Lung (tissue), 11 donors: ENCODE measurements at regions not wholly inside any gene's neighbourhood (a gene's known extent, or its start where the extent isn't known, plus 50 kb on each side); places are given as distances from the start of the nearest gene placed in this dataset.

Experiments used
- ATAC-seq: fragments of 200-7000 bp; cut with Tn5 transposase; one replicate; pipeline ENCODE4 v1.9.1; 2020; ENCODE audit warnings: moderate number of reproducible peaks; ENCODE audit not compliant: insufficient read depth, low FRiP score
- DNase-seq, 3 donors: peaks; one replicate each; pipeline ENCODE4 v3.0.0-alpha.2; 2013 to 2017
- H3K27ac ChIP-seq, 2 donors: one replicate each; pipeline ENCODE4 v1.5.1; 2013; ENCODE audit warnings: mild to moderate bottlenecking in 2 of 2, moderate library complexity in 2 of 2, control low read depth in 1 of 2, inconsistent platforms in 1 of 2, low read depth in 1 of 2, low read length in 1 of 2
- H3K27me3 ChIP-seq, 3 donors: one replicate each; pipeline ENCODE4 v1.5.1; 2013; ENCODE audit warnings: low read length in 2 of 3; ENCODE audit not compliant: control insufficient read depth in 3 of 3, insufficient read depth in 3 of 3
- H3K36me3 ChIP-seq, 4 donors: one replicate each; pipeline ENCODE4 v1.5.1; 2013; ENCODE audit warnings: low read length in 4 of 4, mild to moderate bottlenecking in 1 of 4, moderate library complexity in 1 of 4; ENCODE audit not compliant: control insufficient read depth in 4 of 4, insufficient read depth in 4 of 4
- H3K4me1 ChIP-seq, 5 donors: one replicate each; pipeline ENCODE4 v1.5.1; 2013; ENCODE audit warnings: low read length in 5 of 5, mild to moderate bottlenecking in 2 of 5, moderate library complexity in 1 of 5; ENCODE audit not compliant: control insufficient read depth in 5 of 5, insufficient read depth in 5 of 5
- H3K4me3 ChIP-seq: one replicate; pipeline ENCODE4 v1.5.1; 2013; ENCODE audit warnings: mild to moderate bottlenecking, control low read depth, moderate library complexity
- H3K9ac ChIP-seq, 2 donors: one replicate each; pipeline ENCODE4 v1.5.1; 2013; ENCODE audit warnings: low read length in 2 of 2, control low read depth in 1 of 2; ENCODE audit not compliant: insufficient read depth in 1 of 2
- H3K9me3 ChIP-seq, 4 donors: one replicate each; pipeline ENCODE4 v1.5.1; 2013; ENCODE audit warnings: low read length in 3 of 4, mild to moderate bottlenecking in 1 of 4, moderate library complexity in 1 of 4; ENCODE audit not compliant: control insufficient read depth in 4 of 4, insufficient read depth in 3 of 4
- WGBS, 2 donors: extraction: QIAGEN DNeasy Blood & Tissue Kit; methylation state at CpG; one replicate each; pipeline ENCODE4 v1.1.7; 2013; 5-methylcytosine and 5-hydroxymethylcytosine counted together
- TF ChIP-seq, protein P1 (sequence below): IDR thresholded peaks from 2 replicates; pipeline ENCODE4 v1.5.1; 2012; ENCODE audit warnings: mild to moderate bottlenecking; ENCODE audit errors: control extremely low read depth, extremely low read depth
- donor health status: control.
- donor health status: control.
- donor health status: Bipolar disorder and iron deficiency.
- donor health status: healthy.
- donor health status: DM: yes; HTN: yes; CAD: no.

DNA sequence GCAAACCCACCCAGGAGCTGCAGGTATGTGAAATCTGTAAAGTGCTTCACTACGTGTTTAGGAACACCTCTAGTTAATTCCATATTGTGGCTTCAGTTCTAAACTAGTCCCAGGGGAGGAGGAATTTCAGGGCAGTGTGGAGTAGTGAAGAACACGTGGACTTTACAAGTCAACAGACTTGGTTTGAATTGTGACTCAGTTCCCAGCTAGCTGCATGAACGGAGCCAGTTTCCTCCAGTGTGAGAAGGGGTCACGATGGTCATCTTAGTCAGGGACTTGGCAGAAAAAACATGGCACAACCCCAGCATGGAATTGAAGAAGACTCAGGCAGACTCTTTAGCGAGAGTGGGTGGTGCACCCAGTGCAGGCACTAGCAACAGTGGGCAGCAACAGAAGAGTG, 175.7 kb upstream of the UBL3 start:
- Histone ChIP-seq H3K4me1 (no peaks in the 10 kb centered on the region), H3K36me3 (no peaks in the 10 kb centered on the region), H3K9ac (no peak overlapping the region), H3K9me3 (peaks cover 0 to 2% (median 0%) of the 10 kb centered on the region in 4 donors), H3K27me3 (peaks cover 0 to 2% (median 0%) of the 10 kb centered on the region in 3 donors), H3K4me3 (no peak overlapping the region), H3K27ac (no peak overlapping the region)
- TF ChIP-seq, protein P1, sequence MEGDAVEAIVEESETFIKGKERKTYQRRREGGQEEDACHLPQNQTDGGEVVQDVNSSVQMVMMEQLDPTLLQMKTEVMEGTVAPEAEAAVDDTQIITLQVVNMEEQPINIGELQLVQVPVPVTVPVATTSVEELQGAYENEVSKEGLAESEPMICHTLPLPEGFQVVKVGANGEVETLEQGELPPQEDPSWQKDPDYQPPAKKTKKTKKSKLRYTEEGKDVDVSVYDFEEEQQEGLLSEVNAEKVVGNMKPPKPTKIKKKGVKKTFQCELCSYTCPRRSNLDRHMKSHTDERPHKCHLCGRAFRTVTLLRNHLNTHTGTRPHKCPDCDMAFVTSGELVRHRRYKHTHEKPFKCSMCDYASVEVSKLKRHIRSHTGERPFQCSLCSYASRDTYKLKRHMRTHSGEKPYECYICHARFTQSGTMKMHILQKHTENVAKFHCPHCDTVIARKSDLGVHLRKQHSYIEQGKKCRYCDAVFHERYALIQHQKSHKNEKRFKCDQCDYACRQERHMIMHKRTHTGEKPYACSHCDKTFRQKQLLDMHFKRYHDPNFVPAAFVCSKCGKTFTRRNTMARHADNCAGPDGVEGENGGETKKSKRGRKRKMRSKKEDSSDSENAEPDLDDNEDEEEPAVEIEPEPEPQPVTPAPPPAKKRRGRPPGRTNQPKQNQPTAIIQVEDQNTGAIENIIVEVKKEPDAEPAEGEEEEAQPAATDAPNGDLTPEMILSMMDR, result no peak
- DNase-seq, result no peak
- ATAC-seq, result no peak
- WGBS, 2 donors, result 84 to 88% methylated on average over 5 of the region's 5 CpGs

DNA sequence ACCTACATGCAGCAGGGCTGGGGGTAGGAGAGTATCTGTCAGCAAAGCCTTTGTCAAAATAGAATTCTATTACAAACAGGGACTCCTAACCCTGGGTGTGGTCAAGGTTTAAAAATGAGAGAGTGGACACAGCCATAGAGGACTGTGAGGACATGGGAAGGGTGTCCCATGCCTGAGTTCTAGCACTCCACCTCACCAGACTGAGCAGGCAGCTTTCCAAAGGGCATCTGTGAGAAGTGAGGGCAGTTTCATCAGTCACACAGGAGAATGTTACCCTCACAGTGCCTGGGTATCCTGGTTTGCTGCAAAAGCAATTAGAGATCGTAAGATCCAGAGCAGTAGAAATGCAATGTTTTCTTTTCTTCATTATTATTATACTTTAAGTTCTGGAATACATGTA, 174.9 kb upstream of the UBL3 start:
- no peak overlapping the region for H3K27ac ChIP-seq
- H3K9ac ChIP-seq, result no peak overlapping the region
- DNase-seq (no peak), ATAC-seq (no peak)
- H3K27me3 ChIP-seq, result peaks cover 0 to 2% (median 0%) of the 10 kb centered on the region in 3 donors
- TF ChIP-seq, protein P1, result no peak
- no peaks in the 10 kb centered on the region for H3K36me3 ChIP-seq
- H3K4me1 ChIP-seq, result no peaks in the 10 kb centered on the region
- 98 to 100% methylated on average over 1 of the region's 1 CpG for WGBS, 2 donors
- H3K9me3 ChIP-seq, result peaks cover 0 to 2% (median 0%) of the 10 kb centered on the region in 4 donors
- H3K4me3 ChIP-seq, result no peak overlapping the region

DNA sequence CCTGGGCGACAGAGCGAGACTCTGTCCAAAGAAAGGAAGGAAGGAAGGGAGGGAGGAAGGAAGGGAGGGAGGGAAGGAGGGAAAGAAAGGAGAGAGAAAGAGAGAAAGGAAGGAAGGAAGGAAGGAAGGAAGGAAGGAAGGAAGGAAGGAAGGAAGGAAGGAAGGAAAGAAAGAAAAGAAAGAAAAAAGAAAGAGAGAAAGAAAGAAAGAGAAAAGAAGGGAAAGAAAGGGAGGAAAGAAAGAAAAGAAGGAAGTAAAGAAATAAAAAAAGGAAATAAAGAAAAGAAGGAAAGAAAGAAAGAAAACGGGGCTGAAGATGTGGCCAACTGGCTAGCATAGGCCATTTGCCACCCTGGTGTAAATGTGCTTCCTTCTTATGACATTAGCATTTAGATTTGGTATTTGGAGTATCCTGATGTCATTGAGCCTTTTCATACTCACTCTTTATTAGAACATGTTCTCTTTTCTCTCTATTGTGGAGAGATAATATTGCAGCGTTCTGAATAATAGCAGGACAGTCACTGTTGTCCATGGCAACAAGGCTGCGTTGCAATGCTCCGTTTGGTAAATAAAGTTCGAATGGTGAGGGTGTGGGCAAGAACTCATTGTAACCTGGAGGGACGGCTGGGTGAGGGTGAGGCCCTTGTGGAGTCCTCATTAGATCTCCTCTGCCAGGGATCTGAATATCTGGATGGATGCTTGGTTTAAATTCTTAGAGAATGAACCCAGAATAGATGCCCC, 173.9 kb upstream of the UBL3 start:
- DNase-seq, result no peak
- ATAC-seq, result no peak
- no peak overlapping the region for H3K4me3 ChIP-seq
- H3K9ac ChIP-seq, result no peak overlapping the region
- whole genome bisulfite sequencing, 2 donors, result 86 to 87% methylated on average over 8 of the region's 8 CpGs
- H3K36me3 ChIP-seq, result no peaks in the 10 kb centered on the region
- H3K27me3 ChIP-seq, result peaks cover 0 to 2% (median 0%) of the 10 kb centered on the region in 3 donors
- TF ChIP-seq, protein P1, result no peak
- H3K27ac ChIP-seq, result no peak overlapping the region
- no peaks in the 10 kb centered on the region for H3K4me1 ChIP-seq
- peaks cover 0 to 2% (median 0%) of the 10 kb centered on the region in 4 donors for H3K9me3 ChIP-seq
